Ovary (tissue), 3 donors: ENCODE measurements at regions not wholly inside any gene's neighbourhood (a gene's known extent, or its start where the extent isn't known, plus 50 kb on each side); places are given as distances from the start of the nearest gene placed in this dataset.

Source experiments
- POLR2A ChIP-seq: fragments of 450-650 bp; IDR thresholded peaks from one replicate; pipeline ENCODE4 v1.6.1; 2017; ENCODE audit warnings: antibody characterized with exemption, mild to moderate bottlenecking, moderate library complexity
- TF ChIP-seq, protein P1 (sequence below), 3 donors: fragments of 450-650 bp in 2 of 3; fragments of 200-600 bp in 1 of 3; IDR thresholded peaks; one replicate each; pipeline versions ENCODE4 v1.5.1 to v1.8.0; 2016 to 2022; ENCODE audit warnings: antibody characterized with exemption in 3 of 3, mild to moderate bottlenecking in 1 of 3
- donor health status: DM: no; HTN: no; CAD: no.

GRCh38 chrX:9258421-9259104 lies 206.3 kb upstream of the TBL1X start:
- TF ChIP-seq, protein P1, sequence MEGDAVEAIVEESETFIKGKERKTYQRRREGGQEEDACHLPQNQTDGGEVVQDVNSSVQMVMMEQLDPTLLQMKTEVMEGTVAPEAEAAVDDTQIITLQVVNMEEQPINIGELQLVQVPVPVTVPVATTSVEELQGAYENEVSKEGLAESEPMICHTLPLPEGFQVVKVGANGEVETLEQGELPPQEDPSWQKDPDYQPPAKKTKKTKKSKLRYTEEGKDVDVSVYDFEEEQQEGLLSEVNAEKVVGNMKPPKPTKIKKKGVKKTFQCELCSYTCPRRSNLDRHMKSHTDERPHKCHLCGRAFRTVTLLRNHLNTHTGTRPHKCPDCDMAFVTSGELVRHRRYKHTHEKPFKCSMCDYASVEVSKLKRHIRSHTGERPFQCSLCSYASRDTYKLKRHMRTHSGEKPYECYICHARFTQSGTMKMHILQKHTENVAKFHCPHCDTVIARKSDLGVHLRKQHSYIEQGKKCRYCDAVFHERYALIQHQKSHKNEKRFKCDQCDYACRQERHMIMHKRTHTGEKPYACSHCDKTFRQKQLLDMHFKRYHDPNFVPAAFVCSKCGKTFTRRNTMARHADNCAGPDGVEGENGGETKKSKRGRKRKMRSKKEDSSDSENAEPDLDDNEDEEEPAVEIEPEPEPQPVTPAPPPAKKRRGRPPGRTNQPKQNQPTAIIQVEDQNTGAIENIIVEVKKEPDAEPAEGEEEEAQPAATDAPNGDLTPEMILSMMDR (IDR thresholded peaks at IDR 0.05): no peak
- no peak for TF ChIP-seq POLR2A
